Kidney tubule cell (primary cell): ENCODE measurements at regions not wholly inside any gene's neighbourhood (a gene's known extent, or its start where the extent isn't known, plus 50 kb on each side); places are given as distances from the start of the nearest gene placed in this dataset.

Experiments used
- DNase-seq: peaks from one replicate; pipeline ENCODE4 v3.0.0-alpha.2; 2018; ENCODE audit warnings: low spot score

DNA sequence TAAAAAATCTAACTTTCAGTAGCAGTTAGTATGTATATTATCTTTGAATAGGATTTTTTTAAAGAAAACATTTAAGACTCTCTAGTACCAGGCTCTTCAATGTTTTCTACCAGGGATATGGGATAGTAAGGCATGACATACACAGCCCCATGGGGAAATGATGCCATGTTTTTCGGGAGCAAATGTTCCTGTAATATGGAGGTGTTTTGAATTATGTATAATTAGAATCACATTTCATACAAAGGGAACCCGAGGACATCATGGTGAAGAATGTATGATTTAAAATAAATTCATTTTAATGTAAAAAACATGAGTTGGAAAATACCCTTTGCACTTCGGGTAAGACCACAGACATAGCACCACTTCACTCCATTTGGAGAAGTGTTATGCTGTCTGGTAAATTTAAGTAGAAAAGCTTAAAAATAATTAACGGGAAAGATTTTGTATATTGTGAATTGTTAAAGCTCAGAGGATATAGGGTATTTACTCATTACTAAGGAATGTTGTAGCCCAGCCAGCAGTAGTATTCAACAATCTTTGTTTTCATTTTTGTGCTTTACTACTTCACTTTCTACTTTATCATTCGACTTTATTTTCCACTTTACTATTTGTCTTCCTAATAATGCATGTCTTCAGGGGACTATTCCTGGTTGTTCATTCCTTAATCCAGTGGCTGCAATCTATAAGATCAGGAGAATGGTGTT, 2050.7 kb downstream of the ARAP2 start:
- DNase-seq: no peak

GRCh38 chr4:34194585-34194984, 2049.7 kb downstream of the ARAP2 start:
- DNase-seq: no peak

GRCh38 chr4:34196375-34196774, 2047.9 kb downstream of the ARAP2 start:
- no peak for DNase-seq

DNA sequence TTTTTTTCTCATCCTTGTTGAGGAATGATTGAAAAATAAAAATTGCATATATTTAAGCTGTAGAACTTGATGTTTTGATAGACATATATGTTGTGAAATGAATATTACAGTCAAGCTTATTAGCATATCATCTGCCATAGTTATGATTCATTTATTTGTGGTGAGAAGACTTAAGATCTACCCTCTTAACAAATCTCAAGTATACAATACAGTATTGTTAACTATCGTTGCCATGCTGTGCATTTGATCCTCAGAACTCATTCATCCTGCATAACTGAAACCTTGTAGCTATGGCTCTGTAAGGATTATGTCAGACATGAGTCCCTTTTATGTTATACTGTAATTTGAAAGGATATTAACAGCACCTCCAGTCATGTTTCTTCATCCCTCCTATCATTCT, 2045.3 kb downstream of the ARAP2 start:
- DNase-seq: no peak

- no peak for DNase-seq
Measured at GRCh38 chr4:34200535-34200934, 2043.8 kb downstream of the ARAP2 start.

DNA sequence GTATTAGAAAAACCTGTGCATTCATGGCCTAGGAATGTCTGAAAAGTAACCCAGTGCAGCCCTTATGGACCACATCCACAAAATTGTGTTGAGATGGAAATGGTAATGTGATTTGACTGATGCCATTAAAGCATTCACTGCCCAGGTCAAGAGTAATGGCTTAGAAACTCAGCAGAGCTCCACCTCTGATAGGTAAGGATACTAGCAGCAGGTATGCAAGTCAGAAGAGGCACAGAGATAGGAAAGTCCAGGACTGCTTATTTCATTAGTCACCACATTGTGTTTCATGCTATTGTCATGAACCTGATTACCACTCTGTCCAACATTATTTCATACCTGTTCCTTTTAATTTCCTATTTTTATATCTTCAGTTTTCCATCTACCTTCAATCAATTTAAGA, 2042.2 kb downstream of the ARAP2 start:
- peak; percentile 82 for DNase-seq

- no peak for DNase-seq
Measured at GRCh38 chr4:34220601-34221000, 2023.7 kb downstream of the ARAP2 start.

DNA sequence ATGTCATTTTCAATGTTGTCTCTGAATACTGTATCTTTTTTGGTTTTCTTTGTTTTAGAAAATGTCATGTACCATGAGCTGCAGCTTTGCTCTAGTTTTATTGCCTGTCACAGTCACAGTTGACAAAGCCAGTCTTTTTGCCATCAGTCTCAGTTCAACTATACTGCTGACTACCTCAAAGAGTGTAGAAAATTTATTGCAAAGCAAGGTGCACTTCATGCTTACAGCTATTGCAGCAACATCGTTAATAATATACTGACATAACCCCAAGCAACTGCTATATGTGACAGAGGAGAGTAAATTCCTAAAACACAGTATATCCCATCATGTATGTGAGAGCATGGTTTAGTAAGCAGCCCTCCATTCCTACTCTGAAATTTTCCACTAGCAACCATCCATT, 2022.3 kb downstream of the ARAP2 start:
- no peak for DNase-seq

GRCh38 chr4:34236118-34236517, 2008.2 kb downstream of the ARAP2 start:
- no peak for DNase-seq

GRCh38 chr4:34245276-34245675, 1999.0 kb downstream of the ARAP2 start:
- DNase-seq: no peak

DNA sequence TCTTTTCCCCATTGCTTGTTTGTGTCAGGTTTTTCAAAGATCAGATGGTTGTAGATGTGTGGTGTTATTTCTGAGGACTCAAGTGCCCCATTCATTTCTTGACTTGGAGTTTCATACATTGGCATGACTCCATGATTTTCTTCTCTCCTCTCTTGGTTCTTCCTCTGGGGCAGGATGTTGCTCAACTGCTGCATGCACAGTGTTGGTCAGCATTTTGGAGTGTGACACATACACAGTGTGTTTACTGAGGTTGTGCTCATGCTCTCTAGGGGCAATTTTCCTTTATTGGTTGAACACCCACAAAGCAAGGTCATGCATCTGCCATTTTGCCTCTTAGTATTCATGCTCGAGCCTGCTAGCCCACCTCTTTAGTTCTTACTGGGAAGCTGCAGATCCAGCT, 1993.8 kb downstream of the ARAP2 start:
- peak; percentile 60 for DNase-seq

DNA sequence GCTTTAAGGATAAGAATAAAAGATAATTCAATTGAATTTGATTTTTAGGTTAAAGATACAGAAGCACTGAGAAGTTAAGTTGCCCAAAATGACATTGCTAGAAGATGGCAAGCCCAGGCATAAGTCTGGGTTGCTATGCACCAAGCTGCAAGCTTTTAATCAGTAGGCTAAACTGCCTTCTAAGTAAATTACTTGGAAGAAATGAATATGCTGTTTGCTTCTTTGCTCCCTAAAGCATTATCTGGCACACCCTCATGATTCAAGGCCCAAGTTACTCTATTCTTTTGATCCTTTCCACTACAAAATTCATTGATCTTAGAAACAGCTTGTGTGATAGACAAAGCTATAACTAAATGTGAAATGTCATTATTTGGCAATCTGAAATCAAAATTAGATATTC, 1991.1 kb downstream of the ARAP2 start:
- DNase-seq: no peak

DNA sequence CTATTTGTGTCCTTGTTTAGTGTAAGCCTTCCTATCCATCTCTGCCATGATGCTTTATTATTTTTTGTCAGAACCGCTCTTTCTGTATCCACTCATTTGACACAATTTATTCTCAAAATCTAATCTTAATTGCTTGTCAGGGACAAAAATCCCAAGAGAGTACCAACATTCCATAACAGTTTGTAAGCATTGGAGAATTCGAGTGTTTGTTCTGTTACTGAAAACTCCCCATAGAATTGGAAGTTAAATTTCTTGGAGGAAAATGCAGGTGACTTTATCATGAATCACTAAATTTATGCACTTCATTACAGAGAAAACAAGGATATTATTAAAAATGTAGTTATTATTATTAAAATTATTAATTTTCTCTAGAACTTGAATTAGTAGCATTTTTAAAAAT, 1986.1 kb downstream of the ARAP2 start:
- DNase-seq: peak; percentile 13

GRCh38 chr4:34261799-34262314, 1982.5 kb downstream of the ARAP2 start:
- peak; percentile 2 for DNase-seq

DNA sequence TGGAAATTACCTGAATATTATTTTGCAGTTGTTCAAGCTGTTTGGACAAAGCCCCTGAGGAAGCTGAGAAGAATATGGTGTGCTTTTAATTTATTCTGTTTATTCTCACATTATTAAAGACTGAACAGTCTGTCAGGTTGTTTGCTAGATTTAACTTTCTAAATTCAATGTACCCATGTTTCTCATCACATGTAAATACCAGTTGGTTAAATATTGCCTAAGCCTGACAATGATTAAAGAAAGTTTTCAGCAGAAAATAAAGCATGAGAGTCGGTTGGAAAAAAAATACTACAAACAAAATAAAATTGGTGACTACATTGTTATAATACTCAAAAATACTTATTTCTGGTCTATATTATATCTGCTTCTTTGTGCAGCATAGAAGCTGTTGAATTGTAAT, 1974.7 kb downstream of the ARAP2 start:
- DNase-seq: peak; percentile 12

- peak; percentile 4 for DNase-seq
Measured at GRCh38 chr4:34271479-34272355, 1972.6 kb downstream of the ARAP2 start.

- DNase-seq: no peak
Measured at GRCh38 chr4:34279011-34279410, 1965.3 kb downstream of the ARAP2 start.

DNA sequence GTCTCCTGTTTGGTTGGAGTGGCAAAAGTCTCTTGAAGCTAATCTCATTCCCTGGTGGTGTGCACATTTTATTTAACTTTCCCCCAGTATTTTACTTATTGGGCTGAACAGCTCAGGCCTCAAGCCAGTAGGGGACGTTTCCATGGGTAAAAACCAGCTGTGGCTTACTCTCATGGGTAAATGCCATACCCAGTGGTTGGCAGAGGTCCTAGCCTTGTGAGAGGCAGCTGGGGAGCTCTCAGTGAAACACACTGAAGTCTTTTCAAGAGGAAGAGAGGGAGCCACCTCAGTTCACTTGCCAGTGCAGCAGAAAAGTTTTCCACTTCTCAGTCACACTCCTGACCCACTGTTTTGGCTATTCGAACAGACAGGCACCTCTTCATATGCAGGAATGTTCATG, 1964.2 kb downstream of the ARAP2 start:
- DNase-seq: no peak

- no peak for DNase-seq
Measured at GRCh38 chr4:34281826-34282225, 1962.5 kb downstream of the ARAP2 start.

DNA sequence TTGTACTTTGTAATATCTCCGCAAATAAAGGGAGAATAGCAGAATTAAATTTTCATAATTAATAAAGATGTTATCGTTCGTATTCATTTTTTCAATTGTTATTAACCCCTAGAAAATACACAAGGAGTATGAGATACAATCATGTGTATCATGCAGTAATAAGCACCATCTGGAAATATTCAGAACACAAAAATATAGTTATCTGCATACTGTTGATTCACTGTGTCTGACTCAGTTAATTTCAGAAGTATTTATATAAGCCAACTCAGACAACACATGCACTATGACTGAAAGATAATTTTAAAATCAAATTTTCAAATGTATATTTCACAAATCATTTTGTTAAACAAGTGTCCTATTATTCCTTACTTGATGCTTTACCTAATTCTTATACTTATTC, 1954.8 kb downstream of the ARAP2 start:
- DNase-seq: no peak

- DNase-seq: no peak
Measured at GRCh38 chr4:34289962-34290361, 1954.4 kb downstream of the ARAP2 start.

- DNase-seq: no peak
Measured at GRCh38 chr4:34293459-34293858, 1950.9 kb downstream of the ARAP2 start.

- DNase-seq: no peak
Measured at GRCh38 chr4:34309383-34309906, 1934.9 kb downstream of the ARAP2 start.
